ENCODE measurements at regions not wholly inside any gene's neighbourhood (a gene's known extent, or its start where the extent isn't known, plus 50 kb on each side); places are given as distances from the start of the nearest gene placed in this dataset.

- Histone ChIP-seq H3K9me3 (ENCODE audit: control insufficient read depth, insufficient read depth, low read length) (no peaks in the 10 kb centered on the region), H3K36me3 (ENCODE audit: control insufficient read depth, insufficient read depth, low read length) (no peaks in the 10 kb centered on the region), H3K27me3 (ENCODE audit: control insufficient read depth, insufficient read depth, low read length) (no peaks in the 10 kb centered on the region), H3K27ac (ENCODE audit: low read length) (no peak overlapping the region), H3K4me3 (ENCODE audit: low read length) (no peak overlapping the region), H3K4me1 (ENCODE audit: control insufficient read depth, insufficient read depth, low read length) (no peaks in the 10 kb centered on the region)
- DNase-seq (ENCODE audit: low read depth, low spot score) = no peak
These were observed 528.6 kb downstream of the TAFA4 start for GRCh38 chr3:68403741-68404140.

DNA sequence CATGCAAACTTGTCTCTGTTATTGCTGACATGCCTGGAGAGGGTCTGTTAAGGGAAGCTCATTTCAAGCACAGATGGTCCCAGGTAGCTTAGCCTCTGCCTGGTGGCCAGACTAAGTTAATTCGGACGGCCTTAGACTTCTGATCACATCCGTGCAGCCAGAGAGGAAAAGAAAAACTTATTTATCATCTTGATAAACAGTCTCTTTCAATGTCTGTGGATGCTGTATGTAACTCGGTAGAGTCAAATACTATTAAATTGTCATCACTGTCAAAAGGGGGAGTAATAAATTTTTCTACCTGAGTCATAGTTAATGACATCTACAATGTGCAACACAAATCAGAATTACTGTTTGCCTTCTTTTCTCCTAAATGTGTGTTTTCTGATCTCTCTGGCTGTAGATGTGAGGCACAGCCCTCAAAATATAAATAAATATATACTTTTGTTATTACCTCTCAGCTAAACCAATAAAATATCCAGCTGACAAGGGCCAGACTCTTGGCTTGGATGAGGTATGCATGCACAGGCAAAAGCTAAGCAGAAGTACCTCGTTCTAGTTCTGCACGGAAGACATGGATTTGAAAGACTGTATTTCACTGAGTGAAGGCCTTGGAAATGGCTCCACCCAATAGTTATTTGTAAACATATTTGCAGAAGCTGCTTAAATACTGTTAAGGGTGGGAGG is 530.0 kb downstream of the TAFA4 start:
- WGBS (ENCODE audit: insufficient coverage, insufficient read length) = no CpG with 5 or more reads among the region's 6 CpGs
- DNase-seq (ENCODE audit: low read depth, low spot score) = no peak
- H3K36me3 ChIP-seq (ENCODE audit: control insufficient read depth, insufficient read depth, low read length) = no peaks in the 10 kb centered on the region
- H3K4me1 ChIP-seq (ENCODE audit: control insufficient read depth, insufficient read depth, low read length) = no peaks in the 10 kb centered on the region
- no peaks in the 10 kb centered on the region for H3K27me3 ChIP-seq (ENCODE audit: control insufficient read depth, insufficient read depth, low read length)
- H3K27ac ChIP-seq (ENCODE audit: low read length) = no peak overlapping the region
- no peaks in the 10 kb centered on the region for H3K9me3 ChIP-seq (ENCODE audit: control insufficient read depth, insufficient read depth, low read length)
- H3K4me3 ChIP-seq (ENCODE audit: low read length) = no peak overlapping the region

DNA sequence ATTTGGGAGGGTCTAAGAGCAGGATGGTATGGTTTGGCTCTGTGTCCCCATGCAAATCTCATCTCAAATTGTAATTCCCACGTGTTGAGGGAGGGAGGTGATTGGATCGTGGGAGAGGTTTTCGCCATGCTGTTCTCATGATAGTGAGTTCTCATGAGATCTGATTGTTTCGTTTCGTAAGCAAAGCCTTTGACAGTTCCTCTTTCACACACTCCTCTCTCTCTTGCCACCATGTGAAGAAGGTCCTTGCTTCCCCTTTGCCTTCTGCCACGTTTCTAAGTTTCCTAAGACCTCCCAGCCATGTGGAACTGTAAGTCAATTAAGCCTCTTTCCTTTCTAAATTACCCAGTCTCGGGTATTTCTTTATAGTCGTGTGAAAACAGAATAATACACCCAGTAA is 553.7 kb downstream of the TAFA4 start:
- Histone ChIP-seq H3K27me3 (ENCODE audit: control insufficient read depth, insufficient read depth, low read length) (no peaks in the 10 kb centered on the region), H3K4me1 (ENCODE audit: control insufficient read depth, insufficient read depth, low read length) (no peaks in the 10 kb centered on the region), H3K27ac (ENCODE audit: low read length) (no peak overlapping the region), H3K4me3 (ENCODE audit: low read length) (no peak overlapping the region), H3K36me3 (ENCODE audit: control insufficient read depth, insufficient read depth, low read length) (no peaks in the 10 kb centered on the region), H3K9me3 (ENCODE audit: control insufficient read depth, insufficient read depth, low read length) (no peaks in the 10 kb centered on the region)
- WGBS (ENCODE audit: insufficient coverage, insufficient read length) = no CpG with 5 or more reads among the region's 8 CpGs
- no peak for DNase-seq (ENCODE audit: low read depth, low spot score)

GRCh38 chr3:68373727-68374126 is 558.6 kb downstream of the TAFA4 start:
- Histone ChIP-seq H3K4me1 (ENCODE audit: control insufficient read depth, insufficient read depth, low read length) (no peaks in the 10 kb centered on the region), H3K36me3 (ENCODE audit: control insufficient read depth, insufficient read depth, low read length) (no peaks in the 10 kb centered on the region), H3K4me3 (ENCODE audit: low read length) (no peak overlapping the region), H3K9me3 (ENCODE audit: control insufficient read depth, insufficient read depth, low read length) (no peaks in the 10 kb centered on the region), H3K27ac (ENCODE audit: low read length) (no peak overlapping the region), H3K27me3 (ENCODE audit: control insufficient read depth, insufficient read depth, low read length) (no peaks in the 10 kb centered on the region)
- DNase-seq (ENCODE audit: low read depth, low spot score) = no peak
- WGBS (ENCODE audit: insufficient coverage, insufficient read length) = no CpG with 5 or more reads among the region's 3 CpGs

DNA sequence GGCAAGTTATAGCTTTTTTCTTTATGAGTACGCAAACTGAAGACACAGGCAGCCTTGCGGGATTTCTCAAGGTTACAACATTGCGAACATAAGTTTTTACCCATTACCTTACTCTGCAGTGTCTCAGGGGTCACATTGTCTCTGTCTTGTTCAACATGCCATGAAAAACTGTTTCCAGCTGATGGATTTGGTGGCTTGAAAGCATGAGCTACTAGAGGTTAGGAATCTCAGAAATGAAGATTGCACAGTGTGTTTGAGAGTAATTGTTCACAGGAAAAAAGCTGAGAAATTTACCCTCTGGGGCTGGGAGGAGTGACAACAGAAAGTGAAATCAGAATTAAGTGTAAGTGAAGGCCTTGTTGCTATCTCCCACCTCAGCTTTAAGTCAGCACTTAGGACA is 568.6 kb downstream of the TAFA4 start:
- Histone ChIP-seq H3K9me3 (ENCODE audit: control insufficient read depth, insufficient read depth, low read length) (no peaks in the 10 kb centered on the region), H3K27me3 (ENCODE audit: control insufficient read depth, insufficient read depth, low read length) (no peaks in the 10 kb centered on the region), H3K4me3 (ENCODE audit: low read length) (no peak overlapping the region), H3K27ac (ENCODE audit: low read length) (no peak overlapping the region), H3K36me3 (ENCODE audit: control insufficient read depth, insufficient read depth, low read length) (no peaks in the 10 kb centered on the region), H3K4me1 (ENCODE audit: control insufficient read depth, insufficient read depth, low read length) (no peaks in the 10 kb centered on the region)
- WGBS (ENCODE audit: insufficient coverage, insufficient read length) = no CpG with 5 or more reads among the region's 3 CpGs
- no peak for DNase-seq (ENCODE audit: low read depth, low spot score)

DNA sequence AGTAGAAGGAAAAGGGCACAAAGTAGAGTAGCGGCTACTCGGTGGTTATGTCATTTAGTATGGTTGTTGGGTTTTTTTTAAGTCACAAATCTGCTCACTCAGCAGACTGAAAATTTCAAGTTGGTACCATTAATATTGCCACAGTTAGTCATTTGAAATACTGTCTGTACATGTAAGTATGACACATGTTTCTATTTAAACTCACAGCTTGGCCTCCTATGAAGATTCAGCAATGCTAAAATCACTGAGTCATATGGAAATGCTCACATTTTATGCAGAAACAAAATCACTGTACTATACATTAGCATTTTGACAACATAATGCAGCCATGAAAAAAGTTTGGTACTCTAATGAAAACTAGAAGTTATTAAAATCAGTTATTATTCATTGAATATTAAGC is 571.9 kb downstream of the TAFA4 start:
- no CpG with 5 or more reads among the region's 2 CpGs for WGBS (ENCODE audit: insufficient coverage, insufficient read length)
- H3K9me3 ChIP-seq (ENCODE audit: control insufficient read depth, insufficient read depth, low read length) = no peaks in the 10 kb centered on the region
- no peaks in the 10 kb centered on the region for H3K27me3 ChIP-seq (ENCODE audit: control insufficient read depth, insufficient read depth, low read length)
- no peak overlapping the region for H3K27ac ChIP-seq (ENCODE audit: low read length)
- H3K4me3 ChIP-seq (ENCODE audit: low read length) = no peak overlapping the region
- H3K36me3 ChIP-seq (ENCODE audit: control insufficient read depth, insufficient read depth, low read length) = no peaks in the 10 kb centered on the region
- no peak for DNase-seq (ENCODE audit: low read depth, low spot score)
- H3K4me1 ChIP-seq (ENCODE audit: control insufficient read depth, insufficient read depth, low read length) = no peaks in the 10 kb centered on the region

- H3K4me1 ChIP-seq (ENCODE audit: control insufficient read depth, insufficient read depth, low read length) = no peaks in the 10 kb centered on the region
- no CpG with 5 or more reads among the region's 2 CpGs for WGBS (ENCODE audit: insufficient coverage, insufficient read length)
- no peak for DNase-seq (ENCODE audit: low read depth, low spot score)
These were observed 586.6 kb downstream of the TAFA4 start for GRCh38 chr3:68345781-68346180.

DNA sequence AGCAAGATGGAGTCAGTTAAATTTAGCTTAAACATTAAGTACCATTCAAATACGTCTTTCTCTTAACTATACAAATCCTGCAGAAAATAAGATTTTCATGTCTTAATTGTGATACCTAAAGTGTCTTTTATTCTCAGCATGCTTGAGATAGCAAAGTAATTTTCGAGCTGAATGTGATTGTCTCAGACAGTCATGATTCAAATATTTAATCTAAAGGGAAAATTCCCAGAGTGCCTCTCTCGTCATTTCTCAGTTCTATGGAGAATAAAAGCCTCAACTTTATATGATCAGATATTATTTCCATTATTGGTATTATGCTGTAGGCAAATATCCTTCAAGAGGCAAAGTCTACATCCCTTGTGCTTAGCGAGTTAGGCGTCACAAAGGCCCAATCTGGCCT is 589.9 kb downstream of the TAFA4 start:
- Histone ChIP-seq H3K27ac (ENCODE audit: low read length) (no peak overlapping the region), H3K4me1 (ENCODE audit: control insufficient read depth, insufficient read depth, low read length) (no peaks in the 10 kb centered on the region), H3K36me3 (ENCODE audit: control insufficient read depth, insufficient read depth, low read length) (no peaks in the 10 kb centered on the region), H3K9me3 (ENCODE audit: control insufficient read depth, insufficient read depth, low read length) (no peaks in the 10 kb centered on the region), H3K4me3 (ENCODE audit: low read length) (no peak overlapping the region), H3K27me3 (ENCODE audit: control insufficient read depth, insufficient read depth, low read length) (no peaks in the 10 kb centered on the region)
- DNase-seq (ENCODE audit: low read depth, low spot score) = no peak
- WGBS (ENCODE audit: insufficient coverage, insufficient read length) = no CpG with 5 or more reads among the region's 5 CpGs

More at GRCh38 chr3:68345781-68346180, 586.6 kb downstream of the TAFA4 start:
- Histone ChIP-seq H3K36me3 (ENCODE audit: control insufficient read depth, insufficient read depth, low read length) (no peaks in the 10 kb centered on the region), H3K27ac (ENCODE audit: low read length) (no peak overlapping the region), H3K4me3 (ENCODE audit: low read length) (no peak overlapping the region), H3K27me3 (ENCODE audit: control insufficient read depth, insufficient read depth, low read length) (no peaks in the 10 kb centered on the region), H3K9me3 (ENCODE audit: control insufficient read depth, insufficient read depth, low read length) (no peaks in the 10 kb centered on the region)

DNA sequence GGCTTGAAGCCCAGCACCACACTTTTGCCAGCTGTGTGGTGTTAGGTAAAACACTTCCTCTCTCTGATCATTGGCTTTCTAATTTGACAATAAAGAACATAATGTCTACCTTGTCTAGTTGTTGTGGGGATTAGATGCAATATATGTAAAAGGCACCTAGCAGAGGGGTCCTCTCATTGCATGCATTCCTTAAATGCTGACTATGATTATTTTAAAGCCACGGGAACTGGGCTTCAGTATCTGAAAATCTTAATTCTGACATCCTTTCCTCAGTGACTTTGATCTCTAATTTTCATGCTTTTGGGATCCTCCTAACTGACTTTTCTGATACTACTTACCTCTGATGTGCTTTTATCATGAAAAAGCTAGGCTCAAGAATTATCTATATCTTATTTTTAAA is 596.3 kb downstream of the TAFA4 start:
- Histone ChIP-seq H3K4me3 (ENCODE audit: low read length) (no peak overlapping the region), H3K9me3 (ENCODE audit: control insufficient read depth, insufficient read depth, low read length) (no peaks in the 10 kb centered on the region), H3K36me3 (ENCODE audit: control insufficient read depth, insufficient read depth, low read length) (no peaks in the 10 kb centered on the region), H3K27ac (ENCODE audit: low read length) (no peak overlapping the region), H3K27me3 (ENCODE audit: control insufficient read depth, insufficient read depth, low read length) (no peaks in the 10 kb centered on the region), H3K4me1 (ENCODE audit: control insufficient read depth, insufficient read depth, low read length) (no peaks in the 10 kb centered on the region)
- no CpG with 5 or more reads among the region's 1 CpG for WGBS (ENCODE audit: insufficient coverage, insufficient read length)
- DNase-seq (ENCODE audit: low read depth, low spot score) = no peak

DNA sequence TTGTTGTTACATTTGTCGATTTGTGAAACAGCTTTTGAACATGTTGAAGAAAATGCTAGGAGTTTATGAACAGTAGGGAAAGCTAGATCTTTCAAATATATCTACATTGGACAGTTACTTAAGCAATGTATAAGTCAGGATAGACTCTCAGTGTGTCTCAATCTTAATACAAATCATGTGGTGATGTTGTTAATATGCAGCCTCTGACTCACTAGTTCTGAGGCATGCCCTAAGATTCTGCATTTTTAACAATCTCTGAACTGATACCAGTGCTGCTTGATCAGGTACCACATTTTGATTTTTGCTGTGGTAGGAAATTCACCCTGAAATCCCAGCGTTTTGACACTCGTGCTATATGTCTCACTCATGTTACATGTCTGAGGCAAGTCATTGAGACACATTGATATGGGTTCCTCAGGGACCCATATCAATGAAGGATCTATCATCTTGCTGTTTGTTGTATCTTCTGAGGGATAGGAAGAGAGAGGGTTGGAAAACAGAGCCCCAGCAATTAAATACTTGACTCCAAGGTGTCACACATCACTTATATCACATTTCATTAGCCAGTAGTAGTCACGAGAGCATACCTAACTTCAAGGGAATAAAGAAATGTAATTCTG is 597.9 kb downstream of the TAFA4 start:
- Histone ChIP-seq H3K4me1 (ENCODE audit: control insufficient read depth, insufficient read depth, low read length) (no peaks in the 10 kb centered on the region), H3K27me3 (ENCODE audit: control insufficient read depth, insufficient read depth, low read length) (no peaks in the 10 kb centered on the region), H3K27ac (ENCODE audit: low read length) (no peak overlapping the region), H3K4me3 (ENCODE audit: low read length) (no peak overlapping the region), H3K36me3 (ENCODE audit: control insufficient read depth, insufficient read depth, low read length) (no peaks in the 10 kb centered on the region), H3K9me3 (ENCODE audit: control insufficient read depth, insufficient read depth, low read length) (no peaks in the 10 kb centered on the region)
- DNase-seq (ENCODE audit: low read depth, low spot score) = no peak
- WGBS (ENCODE audit: insufficient coverage, insufficient read length) = no CpG with 5 or more reads among the region's 4 CpGs

DNA sequence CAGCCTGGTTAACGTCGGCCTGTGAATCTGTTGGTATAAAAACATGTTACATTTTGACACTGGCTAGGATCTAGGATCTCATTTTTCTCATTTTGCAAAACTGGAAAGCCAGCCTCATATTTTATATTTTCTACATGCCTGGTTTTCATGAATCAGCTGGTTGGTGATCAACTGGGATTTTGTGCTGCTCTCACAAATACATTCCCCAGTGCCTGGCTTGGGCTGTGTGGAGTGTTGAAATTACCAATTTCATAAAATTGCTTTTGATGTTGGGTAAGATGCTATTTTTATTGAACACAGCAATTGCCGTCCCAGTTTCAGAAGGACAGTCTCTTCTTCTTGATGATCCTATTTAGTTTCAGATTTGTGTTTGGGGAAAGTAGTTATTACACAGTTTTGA is 604.3 kb downstream of the TAFA4 start:
- WGBS (ENCODE audit: insufficient coverage, insufficient read length) = no CpG with 5 or more reads among the region's 3 CpGs
- Histone ChIP-seq H3K27me3 (ENCODE audit: control insufficient read depth, insufficient read depth, low read length) (no peaks in the 10 kb centered on the region), H3K27ac (ENCODE audit: low read length) (no peak overlapping the region), H3K9me3 (ENCODE audit: control insufficient read depth, insufficient read depth, low read length) (no peaks in the 10 kb centered on the region), H3K36me3 (ENCODE audit: control insufficient read depth, insufficient read depth, low read length) (no peaks in the 10 kb centered on the region), H3K4me1 (ENCODE audit: control insufficient read depth, insufficient read depth, low read length) (no peaks in the 10 kb centered on the region), H3K4me3 (ENCODE audit: low read length) (no peak overlapping the region)
- no peak for DNase-seq (ENCODE audit: low read depth, low spot score)

Data from iPS DF 6.9 (cell line).